Keratinocyte (primary cell): ENCODE measurements at regions not wholly inside any gene's neighbourhood (a gene's known extent, or its start where the extent isn't known, plus 50 kb on each side); places are given as distances from the start of the nearest gene placed in this dataset.

Experiments used
- DNase-seq: peaks from one replicate; pipeline ENCODE4 v3.0.0-alpha.2; 2011; ENCODE audit warnings: low read depth, missing footprints, low spot score
- FAIRE-seq: peaks from 2 replicates; lab custom pipeline; 2011; peaks lifted over from hg19 to GRCh38; lab: Jason Lieb, UNC
- H2AFZ ChIP-seq: 2 replicates; pipeline ENCODE4 v1.6.0; 2012; ENCODE audit warnings: low read length, control low read depth, inconsistent platforms; ENCODE audit not compliant: control insufficient read depth
- H3K27ac ChIP-seq: 2 replicates; pipeline ENCODE4 v1.5.1; 2011; ENCODE audit warnings: low read length; ENCODE audit not compliant: control insufficient read depth, insufficient read depth
- H3K27me3 ChIP-seq: 3 replicates; pipeline ENCODE4 v1.6.0; 2011; ENCODE audit warnings: low read length; ENCODE audit not compliant: control insufficient read depth, insufficient read depth; ENCODE audit errors: extremely low read depth
- H3K36me3 ChIP-seq, 2 experiments: 2 replicates in 1 of 2; 3 replicates in 1 of 2; pipeline ENCODE4 v1.5.1; 2011; ENCODE audit warnings: low read length in 2 of 2, mild to moderate bottlenecking in 1 of 2; ENCODE audit not compliant: control insufficient read depth in 2 of 2, insufficient read depth in 2 of 2; ENCODE audit errors: extremely low read depth in 1 of 2
- H3K4me1 ChIP-seq: 3 replicates; pipeline ENCODE4 v1.5.1; 2011; ENCODE audit warnings: low read length; ENCODE audit not compliant: control insufficient read depth, insufficient read depth; ENCODE audit errors: extremely low read depth
- H3K4me2 ChIP-seq: 3 replicates; pipeline ENCODE4 v1.6.0; 2011; ENCODE audit warnings: low read depth, low read length; ENCODE audit not compliant: control insufficient read depth, insufficient read depth; ENCODE audit errors: extremely low read depth
- H3K4me3 ChIP-seq, 3 experiments: fragments of 200-600 bp in 1 of 3; sonication (generic) in 1 of 3; 2 replicates in 2 of 3; 3 replicates in 1 of 3; pipeline ENCODE4 v1.5.1; 2011 to 2016; ENCODE audit warnings: low read length in 3 of 3, mild to moderate bottlenecking in 3 of 3, control low read depth in 2 of 3, inconsistent platforms in 1 of 3, low read depth in 1 of 3, mixed read lengths in 1 of 3, mixed run types in 1 of 3, moderate library complexity in 1 of 3; ENCODE audit not compliant: control insufficient read depth in 2 of 3, insufficient read depth in 2 of 3; ENCODE audit errors: extremely low read depth in 1 of 3
- H3K79me2 ChIP-seq: 2 replicates; pipeline ENCODE4 v1.6.0; 2012; ENCODE audit warnings: low read length; ENCODE audit not compliant: control insufficient read depth, insufficient read depth
- H3K9ac ChIP-seq: 3 replicates; pipeline ENCODE4 v1.6.0; 2011; ENCODE audit warnings: low read length; ENCODE audit not compliant: control insufficient read depth, insufficient read depth; ENCODE audit errors: extremely low read depth
- H3K9me1 ChIP-seq: 3 replicates; pipeline ENCODE4 v1.6.0; 2011; ENCODE audit warnings: low read length; ENCODE audit not compliant: control insufficient read depth, insufficient read depth; ENCODE audit errors: extremely low read depth
- H3K9me3 ChIP-seq: 2 replicates; pipeline ENCODE4 v1.5.1; 2012; ENCODE audit warnings: low read depth, low read length; ENCODE audit not compliant: control insufficient read depth
- H4K20me1 ChIP-seq: 3 replicates; pipeline ENCODE4 v1.6.0; 2011; ENCODE audit warnings: low read length; ENCODE audit not compliant: control insufficient read depth, insufficient read depth; ENCODE audit errors: extremely low read depth
- CTCF ChIP-seq, 3 experiments: IDR thresholded peaks in 1 of 3; conservative IDR thresholded peaks in 1 of 3; optimal IDR thresholded peaks in 1 of 3; 2 replicates in 2 of 3; 3 replicates in 1 of 3; pipeline versions ENCODE3 to v1.5.1; 2011; ENCODE audit warnings: low read length in 3 of 3, mild to moderate bottlenecking in 3 of 3, moderate library complexity in 2 of 3, control low read depth in 1 of 3, inconsistent platforms in 1 of 3; ENCODE audit not compliant: insufficient read depth in 2 of 3; ENCODE audit errors: extremely low read depth in 1 of 3
- EZH2 ChIP-seq: IDR thresholded peaks from one replicate; pipeline ENCODE4 v1.6.1; 2012; ENCODE audit warnings: inconsistent platforms, mild to moderate bottlenecking, low read length, moderate library complexity
- dilution Hi-C: fragments of 300-500 bp; cut with MboI; formaldehyde crosslinking; loops from one replicate; pipeline ENCODE4 v1.7.0; 2020; ENCODE audit warnings: low sequenced_read_pairs; ENCODE audit not compliant: extremely low pct_ligation_motif_present

GRCh38 chr4:26178854-26179253, 142.0 kb upstream of the RBPJ start:
- no peak overlapping the region for H2AFZ ChIP-seq
- no peaks in the 10 kb centered on the region for H3K79me2 ChIP-seq
- no peak overlapping the region for H3K4me2 ChIP-seq
- H3K36me3 ChIP-seq = no peaks in the 10 kb centered on the region
- no peaks in the 10 kb centered on the region for H3K9me1 ChIP-seq
- DNase-seq = no peak
- no peak overlapping the region for H3K27ac ChIP-seq
- no peaks in the 10 kb centered on the region for H3K9me3 ChIP-seq
- no peak overlapping the region for H3K9ac ChIP-seq
- no peak for TF ChIP-seq EZH2
- TF ChIP-seq CTCF (optimal IDR thresholded peaks at IDR 0.05 in 1 of 3, IDR thresholded peaks at IDR 0.05 in 1 of 3, conservative IDR thresholded peaks at IDR 0.05 in 1 of 3; ENCODE audit: extremely low read depth in 1 of 3, insufficient read depth in 2 of 3, low read length in 3 of 3) = no peak
- dilution Hi-C loops = no loop called here
- H3K4me3 ChIP-seq = no peak overlapping the region
- no peaks in the 10 kb centered on the region for H3K27me3 ChIP-seq
- no peaks in the 10 kb centered on the region for H4K20me1 ChIP-seq
- H3K4me1 ChIP-seq = peaks cover 19% of the 10 kb centered on the region
- FAIRE-seq = no peak

DNA sequence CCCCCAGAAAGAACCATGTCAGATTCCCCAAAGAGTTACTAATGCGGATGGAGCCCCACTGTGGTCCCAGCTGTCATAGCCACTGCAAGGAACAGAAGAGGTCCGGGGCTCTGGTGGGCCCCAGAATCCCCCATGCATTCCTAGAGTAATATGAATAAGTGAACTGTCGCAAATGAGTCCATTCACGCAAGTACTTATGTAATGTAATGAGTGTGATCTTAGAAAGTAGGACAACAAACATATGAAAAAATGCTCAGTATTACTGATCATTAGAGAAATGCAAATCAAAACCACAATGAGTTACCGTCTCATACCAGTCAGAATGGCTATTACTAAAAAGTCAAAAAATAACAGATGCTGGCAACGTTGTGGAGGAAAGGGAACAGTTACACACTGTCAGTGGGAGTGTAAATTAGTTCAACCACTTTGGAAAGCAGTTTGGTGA, 141.5 kb upstream of the RBPJ start:
- dilution Hi-C loops = no loop called here
- Histone ChIP-seq H3K79me2 (no peaks in the 10 kb centered on the region), H3K4me3 (no peak overlapping the region), H3K27me3 (no peaks in the 10 kb centered on the region), H3K36me3 (no peaks in the 10 kb centered on the region), H3K4me1 (peaks cover 19% of the 10 kb centered on the region), H2AFZ (no peak overlapping the region), H3K4me2 (no peak overlapping the region), H3K9me3 (no peaks in the 10 kb centered on the region), H4K20me1 (no peaks in the 10 kb centered on the region), H3K27ac (no peak overlapping the region), H3K9me1 (no peaks in the 10 kb centered on the region), H3K9ac (no peak overlapping the region)
- DNase-seq = no peak
- no peak for FAIRE-seq
- TF ChIP-seq CTCF (optimal IDR thresholded peaks at IDR 0.05 in 1 of 3, IDR thresholded peaks at IDR 0.05 in 1 of 3, conservative IDR thresholded peaks at IDR 0.05 in 1 of 3; ENCODE audit: extremely low read depth in 1 of 3, insufficient read depth in 2 of 3, low read length in 3 of 3) (no peak), EZH2 (no peak)
